Thyroid gland (tissue), 4 donors: ENCODE measurements at regions not wholly inside any gene's neighbourhood (a gene's known extent, or its start where the extent isn't known, plus 50 kb on each side); places are given as distances from the start of the nearest gene placed in this dataset.

ENCODE experiments used
- CTCF ChIP-seq, 6 experiments: fragments of 200-600 bp in 3 of 6; fragments of 450-650 bp in 3 of 6; sonication (generic) in 3 of 6; IDR thresholded peaks; one replicate each; pipeline ENCODE4 v1.5.1; 2016 to 2019; ENCODE audit warnings: antibody characterized with exemption in 6 of 6, mild to moderate bottlenecking in 2 of 6, inconsistent platforms in 1 of 6, moderate library complexity in 1 of 6
- POLR2A ChIP-seq, 2 donors: fragments of 450-650 bp; IDR thresholded peaks; one replicate each; pipeline ENCODE4 v1.6.1; 2017; ENCODE audit warnings: antibody characterized with exemption in 2 of 2, mild to moderate bottlenecking in 2 of 2, moderate library complexity in 1 of 2

DNA sequence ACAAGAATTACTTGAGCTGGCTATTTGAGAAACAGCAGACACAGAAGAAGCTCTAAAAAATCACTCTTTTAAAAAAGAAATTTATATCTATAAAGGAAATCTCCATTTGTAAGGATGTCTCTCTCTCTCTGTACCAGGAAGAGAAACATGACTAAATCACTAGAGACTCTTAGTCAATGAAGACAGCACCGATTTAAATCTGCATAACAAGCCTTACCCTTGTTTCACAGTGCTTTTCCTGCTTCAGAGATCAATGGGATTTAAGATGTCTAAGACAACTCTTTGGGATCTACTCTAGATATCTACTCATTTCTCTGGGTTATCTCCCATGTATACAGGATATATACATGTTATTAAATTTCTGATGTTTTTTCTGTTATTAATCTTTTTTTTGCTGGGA is 359.2 kb upstream of the RND3 start:
- TF ChIP-seq CTCF (IDR thresholded peaks at IDR 0.05) (no peak), POLR2A (IDR thresholded peaks at IDR 0.05) (no peak)
